ENCODE measurements at regions not wholly inside any gene's neighbourhood (a gene's known extent, or its start where the extent isn't known, plus 50 kb on each side); places are given as distances from the start of the nearest gene placed in this dataset.

- no peak for TF ChIP-seq CTCF (IDR thresholded peaks at IDR 0.05; ENCODE audit: control insufficient read depth, extremely low read depth, insufficient read depth)
- H3K4me3 ChIP-seq (ENCODE audit: low read depth, low read length) = no peak overlapping the region
- no peak for DNase-seq (ENCODE audit: low read depth)
These were observed 519.6 kb upstream of the RAB6C start for GRCh38 chr2:129459881-129460280.

- DNase-seq (ENCODE audit: low read depth) = no peak
- TF ChIP-seq CTCF (IDR thresholded peaks at IDR 0.05; ENCODE audit: control insufficient read depth, extremely low read depth, insufficient read depth) = no peak
- H3K4me3 ChIP-seq (ENCODE audit: low read depth, low read length) = no peak overlapping the region
These were observed 518.9 kb upstream of the RAB6C start for GRCh38 chr2:129460299-129461198.

GRCh38 chr2:129462349-129462748, 517.1 kb upstream of the RAB6C start:
- TF ChIP-seq CTCF (IDR thresholded peaks at IDR 0.05; ENCODE audit: control insufficient read depth, extremely low read depth, insufficient read depth) = no peak
- no peak overlapping the region for H3K4me3 ChIP-seq (ENCODE audit: low read depth, low read length)
- DNase-seq (ENCODE audit: low read depth) = no peak

GRCh38 chr2:129462967-129463366, 516.5 kb upstream of the RAB6C start:
- no peak overlapping the region for H3K4me3 ChIP-seq (ENCODE audit: low read depth, low read length)
- no peak for DNase-seq (ENCODE audit: low read depth)
- TF ChIP-seq CTCF (IDR thresholded peaks at IDR 0.05; ENCODE audit: control insufficient read depth, extremely low read depth, insufficient read depth) = no peak

- no peak for TF ChIP-seq CTCF (IDR thresholded peaks at IDR 0.05; ENCODE audit: control insufficient read depth, extremely low read depth, insufficient read depth)
- H3K4me3 ChIP-seq (ENCODE audit: low read depth, low read length) = no peak overlapping the region
- DNase-seq (ENCODE audit: low read depth) = no peak
These were observed 515.4 kb upstream of the RAB6C start for GRCh38 chr2:129464036-129464435.

- TF ChIP-seq CTCF (IDR thresholded peaks at IDR 0.05; ENCODE audit: control insufficient read depth, extremely low read depth, insufficient read depth) = no peak
- H3K4me3 ChIP-seq (ENCODE audit: low read depth, low read length) = no peak overlapping the region
- no peak for DNase-seq (ENCODE audit: low read depth)
These were observed 514.8 kb upstream of the RAB6C start for GRCh38 chr2:129464631-129465030.

GRCh38 chr2:129465045-129465444, 514.4 kb upstream of the RAB6C start:
- H3K4me3 ChIP-seq (ENCODE audit: low read depth, low read length) = no peak overlapping the region
- no peak for DNase-seq (ENCODE audit: low read depth)
- TF ChIP-seq CTCF (IDR thresholded peaks at IDR 0.05; ENCODE audit: control insufficient read depth, extremely low read depth, insufficient read depth) = no peak

All from LNCaP clone FGC (cell line).